NCI-H510A treated with DMSO at 0.1 percent for 48 hours (cell line): ENCODE measurements at regions not wholly inside any gene's neighbourhood (a gene's known extent, or its start where the extent isn't known, plus 50 kb on each side); places are given as distances from the start of the nearest gene placed in this dataset.

Experiments
- DNase-seq: peaks from one replicate; lab custom pipeline; 2025; lab: John Stamatoyannopoulos, UW

GRCh38 chr6:23021487-23021886 lies 452.1 kb downstream of the HDGFL1 start:
- no peak for DNase-seq

DNA sequence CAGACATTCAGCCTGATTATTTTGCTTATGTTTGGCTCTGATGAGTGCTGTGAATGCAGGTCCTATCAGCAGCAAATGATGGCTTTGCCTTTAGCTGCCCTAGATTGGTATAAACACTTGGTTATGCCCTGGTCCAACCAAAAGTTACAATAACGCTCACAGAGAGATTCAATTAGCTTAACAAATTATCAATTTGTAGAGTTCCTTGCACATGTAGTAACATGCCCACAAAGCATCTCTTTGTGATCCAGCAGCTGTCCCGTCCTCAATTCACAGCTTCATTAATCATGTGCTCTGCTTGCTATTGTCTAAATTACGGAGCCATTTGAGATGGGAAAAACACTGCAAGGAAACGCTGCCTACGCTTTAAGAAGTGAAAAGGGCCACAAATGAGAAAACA lies 457.9 kb downstream of the HDGFL1 start:
- DNase-seq: peak; percentile 54

DNA sequence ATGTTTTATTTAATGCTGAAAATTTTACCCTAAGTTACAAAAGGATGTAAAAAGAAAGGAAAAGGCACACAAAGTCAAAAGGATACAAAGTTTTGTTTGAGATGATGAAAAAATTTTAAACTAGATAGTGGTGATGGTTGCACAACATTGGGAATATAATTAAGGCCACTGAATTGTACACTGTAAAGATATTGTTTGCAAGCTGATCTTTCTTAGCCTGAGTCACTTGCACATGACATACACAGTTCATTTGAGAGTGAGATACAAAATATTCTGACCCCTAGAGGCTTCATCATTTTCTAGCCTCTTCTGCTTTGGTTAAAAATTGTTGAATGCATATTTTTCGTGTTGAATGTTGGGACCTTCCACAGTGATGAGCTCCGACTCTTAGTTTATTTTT lies 462.6 kb downstream of the HDGFL1 start:
- DNase-seq: no peak

DNA sequence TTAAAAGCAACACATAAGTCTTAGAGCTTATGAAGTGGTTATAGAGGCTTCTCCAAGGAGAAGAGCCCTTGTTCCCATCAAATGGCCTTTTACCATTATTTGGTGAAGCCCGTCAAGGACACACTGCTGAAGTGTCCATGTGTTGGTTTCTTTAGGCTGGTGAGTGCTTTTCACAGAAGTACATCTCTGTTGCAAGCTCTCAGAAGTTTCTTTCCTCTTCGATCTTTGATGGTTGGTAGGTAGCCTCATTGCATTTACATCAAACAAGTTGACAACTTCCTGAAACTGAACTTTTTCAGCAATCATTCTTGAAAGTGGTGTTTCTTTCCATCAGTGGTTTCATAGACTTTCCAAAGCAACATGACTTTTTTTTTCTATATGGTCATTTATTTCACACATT lies 465.6 kb downstream of the HDGFL1 start:
- DNase-seq: no peak

GRCh38 chr6:23036406-23036983 lies 467.1 kb downstream of the HDGFL1 start:
- no peak for DNase-seq

DNA sequence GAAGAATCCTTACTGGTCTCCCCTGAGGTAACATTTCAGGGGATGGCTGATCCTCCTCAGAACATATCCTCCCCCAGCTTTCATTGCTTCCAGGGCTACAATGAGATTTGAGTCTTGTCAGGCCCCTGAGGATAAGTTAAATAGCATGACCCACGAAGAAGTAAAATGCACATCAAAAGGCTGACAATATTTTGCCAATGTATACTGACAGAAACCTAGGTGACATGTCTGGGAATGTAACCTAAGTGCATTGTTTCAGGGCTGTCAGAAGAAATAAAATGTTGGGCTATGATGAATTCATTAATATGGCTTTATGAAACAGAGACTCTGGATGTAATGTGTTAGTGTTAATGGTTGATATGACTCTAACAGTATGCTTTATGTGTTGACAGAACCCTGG lies 471.5 kb downstream of the HDGFL1 start:
- DNase-seq: no peak

DNA sequence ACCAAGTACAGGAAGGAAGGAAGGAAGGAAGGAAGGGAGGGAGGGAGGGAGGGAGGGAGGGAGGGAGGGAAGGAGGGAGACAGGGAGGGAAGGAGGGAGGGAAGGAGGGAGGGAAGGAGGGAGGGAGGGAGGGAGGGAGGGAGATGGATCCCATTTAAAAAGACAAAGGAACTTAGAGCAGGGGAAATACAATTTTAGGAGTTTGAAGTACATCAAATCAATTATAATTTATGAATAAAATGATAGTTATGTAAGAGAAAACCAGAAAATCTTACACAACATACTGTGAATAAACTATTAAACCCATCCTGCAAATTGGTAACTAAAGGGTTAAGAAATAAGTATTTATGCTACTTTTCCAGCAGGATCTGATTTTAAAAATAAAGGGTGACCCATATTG lies 475.9 kb downstream of the HDGFL1 start:
- no peak for DNase-seq

GRCh38 chr6:23055523-23055922 lies 486.2 kb downstream of the HDGFL1 start:
- DNase-seq: no peak

DNA sequence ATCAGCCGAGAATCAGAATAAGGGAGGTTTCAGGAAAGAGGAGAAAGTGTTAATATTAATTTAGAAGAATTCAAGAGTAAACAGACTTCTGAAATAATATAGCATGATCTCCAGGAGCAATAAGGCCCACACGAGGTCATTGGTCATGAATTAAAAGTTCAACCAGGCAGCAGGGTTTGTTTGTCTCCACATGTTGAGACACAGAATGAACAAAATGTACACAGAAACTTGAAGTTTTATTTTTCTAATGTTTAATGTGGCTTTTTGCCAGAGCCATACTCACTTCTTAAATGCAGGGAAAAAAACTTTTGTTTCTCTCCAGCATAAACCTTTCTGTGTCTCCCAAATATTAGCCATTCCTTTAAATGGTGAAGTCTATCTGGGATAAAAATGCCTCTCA lies 504.5 kb downstream of the HDGFL1 start:
- no peak for DNase-seq

- no peak for DNase-seq
These were observed 508.4 kb downstream of the HDGFL1 start for GRCh38 chr6:23077772-23078171.

- DNase-seq: no peak
These were observed 512.3 kb downstream of the HDGFL1 start for GRCh38 chr6:23081701-23082100.

GRCh38 chr6:23086100-23086499 lies 516.7 kb downstream of the HDGFL1 start:
- no peak for DNase-seq

- no peak for DNase-seq
These were observed 518.1 kb downstream of the HDGFL1 start for GRCh38 chr6:23087471-23087870.

- no peak for DNase-seq
These were observed 519.4 kb downstream of the HDGFL1 start for GRCh38 chr6:23088761-23089160.

DNA sequence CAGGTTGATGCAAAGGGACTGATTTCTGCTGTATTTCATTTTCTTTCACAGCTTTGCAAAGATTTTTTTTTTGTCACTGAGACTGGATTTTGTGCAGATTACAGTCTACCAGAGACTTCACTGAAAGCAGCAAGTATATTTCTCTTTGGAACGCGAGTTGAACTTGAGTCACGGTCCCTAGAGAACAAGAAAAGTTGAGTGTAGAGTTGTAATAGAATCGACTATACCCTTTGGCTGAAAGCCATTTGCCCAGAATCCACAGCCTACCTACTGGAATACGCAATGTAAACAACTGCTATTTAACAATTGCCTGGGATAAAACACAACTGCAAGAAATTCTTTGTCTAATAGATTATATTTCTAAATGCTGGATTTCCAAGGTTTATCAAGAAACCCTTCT lies 520.6 kb downstream of the HDGFL1 start:
- DNase-seq: no peak

- no peak for DNase-seq
These were observed 522.4 kb downstream of the HDGFL1 start for GRCh38 chr6:23091795-23092194.

DNA sequence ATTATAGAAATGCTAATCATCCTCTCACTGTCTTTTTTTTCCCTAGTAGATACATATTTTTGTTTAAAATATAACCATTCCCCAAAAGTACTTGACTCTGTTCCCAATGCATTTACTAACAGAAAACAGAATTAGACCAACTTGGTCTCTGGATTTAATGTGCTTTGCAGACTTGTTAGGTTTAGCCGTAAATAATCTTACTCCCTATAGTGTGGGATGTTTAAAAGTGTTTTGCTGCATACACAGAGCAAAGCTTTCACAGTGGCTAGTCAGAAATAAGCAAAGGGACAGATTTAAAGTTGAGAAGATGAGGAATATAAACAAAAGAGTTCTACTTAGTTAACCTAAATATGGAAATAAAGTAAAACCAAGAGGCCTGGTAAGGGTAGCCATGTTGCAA lies 527.5 kb downstream of the HDGFL1 start:
- DNase-seq: no peak

DNA sequence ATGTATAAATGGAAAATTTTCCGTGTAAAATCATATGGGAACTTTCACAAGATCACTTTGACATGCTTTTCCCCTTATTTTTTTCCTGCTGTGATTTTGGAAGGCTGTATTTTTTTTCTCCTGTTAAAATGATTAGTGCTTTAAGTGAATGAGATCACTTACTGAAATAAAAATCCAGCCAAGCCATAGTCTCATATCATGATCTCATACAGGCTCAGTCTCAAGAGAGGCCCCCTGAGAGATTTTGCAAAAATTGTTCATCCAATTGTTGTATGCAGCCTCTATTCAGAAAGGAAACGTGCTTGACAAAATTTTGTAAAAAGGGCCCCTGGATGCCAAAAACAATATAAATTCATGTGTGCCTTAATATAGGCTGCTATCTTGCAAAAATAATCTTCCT lies 528.2 kb downstream of the HDGFL1 start:
- no peak for DNase-seq

- DNase-seq: no peak
These were observed 537.6 kb downstream of the HDGFL1 start for GRCh38 chr6:23106951-23107350.

GRCh38 chr6:23111984-23112383 lies 542.6 kb downstream of the HDGFL1 start:
- DNase-seq: no peak

DNA sequence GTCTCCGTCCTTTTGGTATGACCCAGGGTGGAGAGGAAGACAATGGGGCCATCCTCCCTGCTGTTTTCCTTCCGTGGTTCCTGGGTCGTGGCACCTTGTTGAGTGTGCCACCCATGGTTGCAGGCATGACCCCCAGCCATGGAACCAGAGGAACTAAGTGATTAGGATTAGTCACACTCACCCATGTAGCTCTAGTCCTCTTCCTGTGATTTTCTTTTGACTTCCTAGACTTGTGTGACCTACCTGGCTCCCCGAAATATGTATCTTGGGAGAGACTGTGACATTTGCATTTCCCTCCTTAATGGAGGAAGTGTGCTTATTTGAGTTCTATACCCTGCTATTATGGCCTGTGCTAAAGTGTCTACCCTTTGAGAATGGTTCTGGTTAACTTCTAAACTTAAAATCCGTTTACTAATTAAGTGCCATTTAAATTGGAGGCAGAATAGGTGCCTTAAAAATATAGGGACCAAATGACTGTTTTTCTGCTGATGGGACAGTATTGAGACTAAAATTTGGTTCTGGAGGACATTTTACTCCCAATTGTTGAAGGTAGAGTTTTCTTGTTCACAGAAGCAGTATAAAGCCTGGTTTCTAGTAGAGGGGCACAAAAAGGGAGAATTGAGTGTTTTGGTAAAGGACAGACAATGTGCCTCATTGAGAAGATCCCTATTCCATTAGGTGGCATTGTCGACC lies 545.6 kb downstream of the HDGFL1 start:
- DNase-seq: no peak

- DNase-seq: no peak
These were observed 568.2 kb downstream of the HDGFL1 start for GRCh38 chr6:23137611-23138010.

- DNase-seq: no peak
These were observed 571.5 kb downstream of the HDGFL1 start for GRCh38 chr6:23140871-23141270.

DNA sequence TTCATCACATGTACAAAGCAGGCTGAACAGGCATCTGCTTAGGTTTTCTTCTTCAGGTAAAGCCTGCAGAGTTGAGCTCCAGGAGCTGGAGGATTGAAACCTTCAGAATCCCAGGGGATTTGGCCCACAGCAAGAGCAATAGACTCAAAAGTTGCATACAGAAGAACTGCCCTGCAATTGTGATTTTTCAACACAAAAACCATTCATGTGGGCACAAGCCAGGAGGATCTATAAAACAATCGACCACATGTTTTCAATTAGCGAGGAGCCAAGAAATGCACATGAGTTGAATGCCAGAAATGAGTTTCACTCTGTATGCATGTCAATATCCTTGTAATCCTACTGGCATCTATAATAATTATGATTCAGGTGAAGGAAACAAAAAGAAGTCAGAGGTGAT lies 576.4 kb downstream of the HDGFL1 start:
- no peak for DNase-seq
